C1 segment of cervical spinal cord (tissue), 14 donors: ENCODE measurements at regions not wholly inside any gene's neighbourhood (a gene's known extent, or its start where the extent isn't known, plus 50 kb on each side); places are given as distances from the start of the nearest gene placed in this dataset.
A peak's percentile ranks its signal among the peaks of the same experiment; 100 is the strongest.
"Not testable (repeated sequence)": the region's sequence is repeated elsewhere in the genome, so short reads cannot be mapped to it uniquely, and the experiment has no call there.

Source experiments
- DNase-seq, 14 donors: peaks; one replicate each; lab custom pipeline; 2025; lab: John Stamatoyannopoulos, UW

- DNase-seq: no peak
Measured at GRCh38 chrX:40530509-40530908, 50.3 kb upstream of the ATP6AP2 start.

- no peak for DNase-seq
Measured at GRCh38 chrX:40527543-40527942, 53.2 kb upstream of the ATP6AP2 start.

- DNase-seq: no peak
Measured at GRCh38 chrX:40526412-40526811, 54.4 kb upstream of the ATP6AP2 start.

GRCh38 chrX:40525901-40526300 is 54.9 kb upstream of the ATP6AP2 start:
- not testable (repeated sequence) for DNase-seq

- no peak for DNase-seq
Measured at GRCh38 chrX:40524423-40524822, 56.3 kb upstream of the ATP6AP2 start.

- DNase-seq: no peak
Measured at GRCh38 chrX:40523852-40524251, 56.9 kb upstream of the ATP6AP2 start.

- peak in 1 of 14 donors; percentile 2 for DNase-seq
Measured at GRCh38 chrX:40521868-40522450, 58.8 kb upstream of the ATP6AP2 start.

GRCh38 chrX:40514376-40514775 is 66.4 kb upstream of the ATP6AP2 start:
- DNase-seq: no peak

- DNase-seq: no peak
Measured at GRCh38 chrX:40513835-40514234, 66.9 kb upstream of the ATP6AP2 start.

- DNase-seq: no peak
Measured at GRCh38 chrX:40513012-40513411, 67.8 kb upstream of the ATP6AP2 start.

GRCh38 chrX:40511258-40511657 is 69.5 kb upstream of the ATP6AP2 start:
- no peak for DNase-seq

- DNase-seq: no peak
Measured at GRCh38 chrX:40508560-40508959, 72.2 kb upstream of the ATP6AP2 start.

- no peak for DNase-seq
Measured at GRCh38 chrX:40506201-40506985, 74.4 kb upstream of the ATP6AP2 start.

- DNase-seq: no peak
Measured at GRCh38 chrX:40504801-40505605, 75.8 kb upstream of the ATP6AP2 start.

- DNase-seq: no peak
Measured at GRCh38 chrX:40503094-40503493, 77.7 kb upstream of the ATP6AP2 start.

GRCh38 chrX:40502688-40503087 is 78.1 kb upstream of the ATP6AP2 start:
- DNase-seq: no peak

- peak in 1 of 14 donors; percentile 0 for DNase-seq
Measured at GRCh38 chrX:40501164-40501855, 79.5 kb upstream of the ATP6AP2 start.

- peak in 2 of 14 donors; percentile 1 for DNase-seq
Measured at GRCh38 chrX:40496728-40497127, 84.0 kb upstream of the ATP6AP2 start.

- no peak for DNase-seq
Measured at GRCh38 chrX:40495659-40496058, 85.1 kb upstream of the ATP6AP2 start.

GRCh38 chrX:40494005-40494404 is 86.8 kb upstream of the ATP6AP2 start:
- no peak for DNase-seq

GRCh38 chrX:40488296-40488695 is 92.5 kb upstream of the ATP6AP2 start:
- no peak for DNase-seq

- no peak for DNase-seq
Measured at GRCh38 chrX:40485973-40486372, 94.8 kb upstream of the ATP6AP2 start.
